H9 (cell line): ENCODE measurements at regions not wholly inside any gene's neighbourhood (a gene's known extent, or its start where the extent isn't known, plus 50 kb on each side); places are given as distances from the start of the nearest gene placed in this dataset.

ENCODE experiments used
- DNase-seq: peaks from one replicate; pipeline ENCODE4 v3.0.0-alpha.2; 2017
- H2AFZ ChIP-seq: one replicate; pipeline ENCODE4 v1.6.1; 2013; ENCODE audit warnings: mild to moderate bottlenecking, low read length, control low read depth, moderate library complexity
- H2AK5ac ChIP-seq: 2 replicates; pipeline ENCODE4 v1.6.1; 2013; ENCODE audit warnings: low read length, control low read depth, mixed read lengths; ENCODE audit not compliant: insufficient read length
- H2BK120ac ChIP-seq: one replicate; pipeline ENCODE4 v1.6.1; 2013; ENCODE audit warnings: low read depth, mild to moderate bottlenecking, low read length, control low read depth, inconsistent platforms; ENCODE audit not compliant: poor library complexity, severe bottlenecking
- H2BK12ac ChIP-seq: 2 replicates; pipeline ENCODE4 v1.6.1; 2013; ENCODE audit warnings: low read length, control low read depth, mixed read lengths, low read depth; ENCODE audit not compliant: insufficient read length
- H2BK15ac ChIP-seq: 2 replicates; pipeline ENCODE4 v1.6.1; 2013; ENCODE audit warnings: low read depth, low read length, control low read depth
- H2BK20ac ChIP-seq: one replicate; pipeline ENCODE4 v1.6.1; 2013; ENCODE audit warnings: low read depth, mild to moderate bottlenecking, low read length, control low read depth, inconsistent platforms; ENCODE audit not compliant: poor library complexity, severe bottlenecking
- H2BK5ac ChIP-seq: 2 replicates; pipeline ENCODE4 v1.6.1; 2013; ENCODE audit warnings: low read length, control low read depth, mixed read lengths; ENCODE audit not compliant: insufficient read length
- H3K14ac ChIP-seq: 2 replicates; pipeline ENCODE4 v1.6.1; 2013; ENCODE audit warnings: low read length, control low read depth; ENCODE audit not compliant: insufficient read depth
- H3K18ac ChIP-seq: 2 replicates; pipeline ENCODE4 v1.6.1; 2013; ENCODE audit warnings: low read depth, mild to moderate bottlenecking, mixed read lengths, low read length, control low read depth; ENCODE audit not compliant: insufficient read length
- H3K23ac ChIP-seq: 2 replicates; pipeline ENCODE4 v1.6.1; 2013; ENCODE audit warnings: low read length, control low read depth, mixed read lengths, low read depth; ENCODE audit not compliant: insufficient read length
- H3K23me2 ChIP-seq: 2 replicates; pipeline ENCODE4 v1.6.1; 2013; ENCODE audit warnings: low read depth, mild to moderate bottlenecking, mixed read lengths, low read length, control low read depth; ENCODE audit not compliant: insufficient read length, poor library complexity, severe bottlenecking
- H3K27ac ChIP-seq: 2 replicates; pipeline ENCODE4 v1.5.1; 2013; ENCODE audit warnings: low read length, control low read depth, mixed read lengths, low read depth; ENCODE audit not compliant: insufficient read length
- H3K27me3 ChIP-seq: 2 replicates; pipeline ENCODE4 v1.6.1; 2013; ENCODE audit warnings: low read length, control low read depth, inconsistent platforms; ENCODE audit not compliant: insufficient read depth
- H3K4ac ChIP-seq: 2 replicates; pipeline ENCODE4 v1.6.1; 2013; ENCODE audit warnings: low read depth, mild to moderate bottlenecking, control low read depth, inconsistent platforms, low read length, moderate library complexity
- H3K4me1 ChIP-seq: 2 replicates; pipeline ENCODE4 v1.6.1; 2013; ENCODE audit warnings: low read length, control low read depth, inconsistent platforms; ENCODE audit not compliant: insufficient read depth
- H3K4me2 ChIP-seq: 2 replicates; pipeline ENCODE4 v1.6.1; 2013; ENCODE audit warnings: low read length, control low read depth, mixed read lengths; ENCODE audit not compliant: insufficient read length, insufficient read depth
- H3K56ac ChIP-seq: 2 replicates; pipeline ENCODE4 v1.6.1; 2013; ENCODE audit warnings: low read depth, mild to moderate bottlenecking, mixed read lengths, low read length, control low read depth; ENCODE audit not compliant: insufficient read length
- H3K79me1 ChIP-seq: 2 replicates; pipeline ENCODE4 v1.6.1; 2013; ENCODE audit warnings: low read depth, mild to moderate bottlenecking, moderate library complexity, low read length, control low read depth, inconsistent platforms; ENCODE audit not compliant: insufficient read depth, poor library complexity, severe bottlenecking
- H3K79me2 ChIP-seq: 2 replicates; pipeline ENCODE4 v1.6.1; 2013; ENCODE audit warnings: low read length, control low read depth, inconsistent platforms; ENCODE audit not compliant: insufficient read depth
- H3K9ac ChIP-seq: 2 replicates; pipeline ENCODE4 v1.6.1; 2013; ENCODE audit warnings: low read length, control low read depth, mixed read lengths; ENCODE audit not compliant: insufficient read length; ENCODE audit errors: extremely low read depth
- H3K9me3 ChIP-seq: one replicate; pipeline ENCODE4 v1.6.1; 2013; ENCODE audit warnings: low read depth, low read length, inconsistent platforms; ENCODE audit not compliant: control insufficient read depth
- H3T11ph ChIP-seq: one replicate; pipeline ENCODE4 v1.6.1; 2013; ENCODE audit warnings: mild to moderate bottlenecking, low read length, control low read depth, inconsistent platforms
- H4K20me1 ChIP-seq: one replicate; pipeline ENCODE4 v1.6.1; 2013; ENCODE audit not compliant: control insufficient read depth, insufficient read length, insufficient read depth
- H4K5ac ChIP-seq: 2 replicates; pipeline ENCODE4 v1.6.1; 2013; ENCODE audit warnings: low read depth, mild to moderate bottlenecking, mixed read lengths, low read length, control low read depth; ENCODE audit not compliant: insufficient read length
- H4K8ac ChIP-seq: replicated peaks from 2 replicates; pipeline ENCODE4 v1.6.1; 2013; ENCODE audit warnings: low read length, control low read depth, mixed read lengths, low read depth; ENCODE audit not compliant: insufficient read length
- H4K91ac ChIP-seq: 2 replicates; pipeline ENCODE4 v1.6.1; 2013; ENCODE audit warnings: low read depth, mild to moderate bottlenecking, moderate library complexity, mixed read lengths, low read length, control low read depth; ENCODE audit not compliant: insufficient read length
- H3K27ac Mint-ChIP-seq, 3 experiments: 2 replicates in 2 of 3; 3 replicates in 1 of 3; pipeline ENCODE4 v1.8.0; 2020 to 2021; ENCODE audit warnings: mixed read lengths in 3 of 3, mild to moderate bottlenecking in 1 of 3, moderate library complexity in 1 of 3
- H3K27me3 Mint-ChIP-seq: 2 replicates; pipeline ENCODE4 v1.8.0; 2021; ENCODE audit warnings: low read depth, mild to moderate bottlenecking, moderate library complexity, mixed read lengths
- H3K36me3 Mint-ChIP-seq, 3 experiments: 2 replicates in 2 of 3; 3 replicates in 1 of 3; pipeline ENCODE4 v1.8.0; 2020 to 2021; ENCODE audit warnings: low read depth in 3 of 3, mixed read lengths in 3 of 3; ENCODE audit not compliant: insufficient read depth in 1 of 3
- H3K4me1 Mint-ChIP-seq, 2 experiments: 2 replicates each; pipeline ENCODE4 v1.8.0; 2020; ENCODE audit warnings: mixed read lengths in 2 of 2
- H3K4me3 Mint-ChIP-seq, 2 experiments: 2 replicates in 1 of 2; 3 replicates in 1 of 2; pipeline ENCODE4 v1.8.0; 2020 to 2021; ENCODE audit warnings: mild to moderate bottlenecking in 2 of 2, mixed read lengths in 2 of 2, moderate library complexity in 1 of 2
- H3K9me3 Mint-ChIP-seq, 2 experiments: 2 replicates in 1 of 2; 3 replicates in 1 of 2; pipeline ENCODE4 v1.8.0; 2020; ENCODE audit warnings: mild to moderate bottlenecking in 2 of 2, mixed read lengths in 2 of 2, moderate library complexity in 1 of 2
- WGBS: extraction: QIAGEN DNeasy Blood & Tissue Kit; methylation state at CpG from one replicate; pipeline ENCODE4 v1.1.7; 2013; ENCODE audit warnings: missing lambda C conversion rate, low lambda C conversion rate, mixed read lengths; ENCODE audit not compliant: insufficient read length; ENCODE audit errors: extremely low coverage; 5-methylcytosine and 5-hydroxymethylcytosine counted together
- TF ChIP-seq, protein P1 (sequence below): fragments of 200-600 bp; sonication (generic); conservative IDR thresholded peaks from 3 replicates; pipeline ENCODE4 v1.8.0; 2021; ENCODE audit warnings: antibody characterized with exemption, mild to moderate bottlenecking

GRCh38 chr15:88995449-88995848 is 82.3 kb upstream of the MFGE8 start:
- Histone ChIP-seq H2AK5ac (no peak overlapping the region), H3K18ac (no peak overlapping the region), H3K79me2 (no peaks in the 10 kb centered on the region), H3K4me1 (peaks cover 21% of the 10 kb centered on the region), H3K79me1 (no peaks in the 10 kb centered on the region), H2BK15ac (no peak overlapping the region), H3K4ac (no peak overlapping the region), H2BK12ac (no peak overlapping the region), H3K9ac (no peak overlapping the region), H2BK20ac (no peak overlapping the region), H4K20me1 (no peaks in the 10 kb centered on the region), H3K14ac (no peak overlapping the region), H2BK120ac (no peak overlapping the region), H3K27ac (no peak overlapping the region), H4K5ac (no peak overlapping the region), H4K8ac (no peak overlapping the region), H4K91ac (no peak overlapping the region), H3K23me2 (peaks cover 3% of the 10 kb centered on the region), H3K27me3 (no peaks in the 10 kb centered on the region), H2BK5ac (no peak overlapping the region), H3K23ac (no peak overlapping the region), H2AFZ (no peak overlapping the region), H3K9me3 (no peaks in the 10 kb centered on the region), H3K4me2 (peak overlapping the region; percentile 49), H3T11ph (peak overlapping the region; percentile 70), H3K56ac (no peak overlapping the region)
- Mint-ChIP-seq H3K27me3 (peaks cover 19% of the 10 kb centered on the region), H3K9me3 (peaks cover 3 to 4% of the 10 kb centered on the region in 2 experiments; a peak in 2 of 5 replicates), H3K27ac (peak overlapping the region in 2 of 3 experiments; percentile 99; a peak in 5 of 7 replicates), H3K36me3 (peaks cover 3 to 6% (median 5%) of the 10 kb centered on the region in 3 experiments; a peak in 6 of 7 replicates), H3K4me3 (peak overlapping the region; percentile 21 to 72), H3K4me1 (peaks cover 81 to 91% of the 10 kb centered on the region in 2 experiments)
- WGBS = no CpG with 5 or more reads among the region's 3 CpGs
- TF ChIP-seq, protein P1, sequence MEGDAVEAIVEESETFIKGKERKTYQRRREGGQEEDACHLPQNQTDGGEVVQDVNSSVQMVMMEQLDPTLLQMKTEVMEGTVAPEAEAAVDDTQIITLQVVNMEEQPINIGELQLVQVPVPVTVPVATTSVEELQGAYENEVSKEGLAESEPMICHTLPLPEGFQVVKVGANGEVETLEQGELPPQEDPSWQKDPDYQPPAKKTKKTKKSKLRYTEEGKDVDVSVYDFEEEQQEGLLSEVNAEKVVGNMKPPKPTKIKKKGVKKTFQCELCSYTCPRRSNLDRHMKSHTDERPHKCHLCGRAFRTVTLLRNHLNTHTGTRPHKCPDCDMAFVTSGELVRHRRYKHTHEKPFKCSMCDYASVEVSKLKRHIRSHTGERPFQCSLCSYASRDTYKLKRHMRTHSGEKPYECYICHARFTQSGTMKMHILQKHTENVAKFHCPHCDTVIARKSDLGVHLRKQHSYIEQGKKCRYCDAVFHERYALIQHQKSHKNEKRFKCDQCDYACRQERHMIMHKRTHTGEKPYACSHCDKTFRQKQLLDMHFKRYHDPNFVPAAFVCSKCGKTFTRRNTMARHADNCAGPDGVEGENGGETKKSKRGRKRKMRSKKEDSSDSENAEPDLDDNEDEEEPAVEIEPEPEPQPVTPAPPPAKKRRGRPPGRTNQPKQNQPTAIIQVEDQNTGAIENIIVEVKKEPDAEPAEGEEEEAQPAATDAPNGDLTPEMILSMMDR = no peak
- no peak for DNase-seq
